ENCODE measurements at regions not wholly inside any gene's neighbourhood (a gene's known extent, or its start where the extent isn't known, plus 50 kb on each side); places are given as distances from the start of the nearest gene placed in this dataset.

GRCh38 chr5:105924366-105924765 lies 1746.4 kb downstream of the EFNA5 start:
- H3K36me3 ChIP-seq (ENCODE audit: control insufficient read depth, insufficient read depth, low read length) = no peaks in the 10 kb centered on the region
- H3K27me3 ChIP-seq (ENCODE audit: control insufficient read depth, insufficient read depth, low read length) = no peaks in the 10 kb centered on the region
- H3K9me3 ChIP-seq (ENCODE audit: control insufficient read depth, insufficient read depth, low read depth, low read length) = no peaks in the 10 kb centered on the region
- no peaks in the 10 kb centered on the region for H3K4me1 ChIP-seq (ENCODE audit: control insufficient read depth, insufficient read depth, low read length)
- H3K4me3 ChIP-seq (ENCODE audit: low read depth, low read length) = no peak overlapping the region
- H3K9ac ChIP-seq (ENCODE audit: low read length) = no peak overlapping the region
- H3K27ac ChIP-seq (ENCODE audit: low read depth, low read length) = no peak overlapping the region

- Histone ChIP-seq H3K4me1 (ENCODE audit: control insufficient read depth, insufficient read depth, low read length) (no peaks in the 10 kb centered on the region), H3K4me3 (ENCODE audit: low read depth, low read length) (no peak overlapping the region), H3K9me3 (ENCODE audit: control insufficient read depth, insufficient read depth, low read depth, low read length) (0 out of 2 replicates have a peak, but pooled peaks cover 2% of the 10 kb centered on the region), H3K27ac (ENCODE audit: low read depth, low read length) (no peak overlapping the region), H3K9ac (ENCODE audit: low read length) (no peak overlapping the region), H3K36me3 (ENCODE audit: control insufficient read depth, insufficient read depth, low read length) (no peaks in the 10 kb centered on the region), H3K27me3 (ENCODE audit: control insufficient read depth, insufficient read depth, low read length) (no peaks in the 10 kb centered on the region)
Measured at GRCh38 chr5:105922574-105922973, 1748.2 kb downstream of the EFNA5 start.

- Histone ChIP-seq H3K27me3 (ENCODE audit: control insufficient read depth, insufficient read depth, low read length) (no peaks in the 10 kb centered on the region), H3K4me3 (ENCODE audit: low read depth, low read length) (no peak overlapping the region), H3K4me1 (ENCODE audit: control insufficient read depth, insufficient read depth, low read length) (no peaks in the 10 kb centered on the region), H3K36me3 (ENCODE audit: control insufficient read depth, insufficient read depth, low read length) (no peaks in the 10 kb centered on the region), H3K9ac (ENCODE audit: low read length) (no peak overlapping the region), H3K9me3 (ENCODE audit: control insufficient read depth, insufficient read depth, low read depth, low read length) (0 out of 2 replicates have a peak, but pooled peaks cover 2% of the 10 kb centered on the region), H3K27ac (ENCODE audit: low read depth, low read length) (no peak overlapping the region)
Measured at GRCh38 chr5:105922080-105922479, 1748.7 kb downstream of the EFNA5 start.

- no peak overlapping the region for H3K4me3 ChIP-seq (ENCODE audit: low read depth, low read length)
- no peaks in the 10 kb centered on the region for H3K27me3 ChIP-seq (ENCODE audit: control insufficient read depth, insufficient read depth, low read length)
- H3K27ac ChIP-seq (ENCODE audit: low read depth, low read length) = no peak overlapping the region
- 0 out of 2 replicates have a peak, but pooled peaks cover 2% of the 10 kb centered on the region for H3K9me3 ChIP-seq (ENCODE audit: control insufficient read depth, insufficient read depth, low read depth, low read length)
- no peaks in the 10 kb centered on the region for H3K4me1 ChIP-seq (ENCODE audit: control insufficient read depth, insufficient read depth, low read length)
- no peak overlapping the region for H3K9ac ChIP-seq (ENCODE audit: low read length)
- no peaks in the 10 kb centered on the region for H3K36me3 ChIP-seq (ENCODE audit: control insufficient read depth, insufficient read depth, low read length)
Measured at GRCh38 chr5:105917189-105917588, 1753.5 kb downstream of the EFNA5 start.

GRCh38 chr5:105907016-105907415 lies 1763.7 kb downstream of the EFNA5 start:
- Histone ChIP-seq H3K27me3 (ENCODE audit: control insufficient read depth, insufficient read depth, low read length) (no peaks in the 10 kb centered on the region), H3K9ac (ENCODE audit: low read length) (no peak overlapping the region), H3K27ac (ENCODE audit: low read depth, low read length) (no peak overlapping the region), H3K9me3 (ENCODE audit: control insufficient read depth, insufficient read depth, low read depth, low read length) (no peaks in the 10 kb centered on the region), H3K36me3 (ENCODE audit: control insufficient read depth, insufficient read depth, low read length) (no peaks in the 10 kb centered on the region), H3K4me1 (ENCODE audit: control insufficient read depth, insufficient read depth, low read length) (no peaks in the 10 kb centered on the region), H3K4me3 (ENCODE audit: low read depth, low read length) (no peak overlapping the region)

- H3K4me3 ChIP-seq (ENCODE audit: low read depth, low read length) = no peak overlapping the region
- no peak overlapping the region for H3K9ac ChIP-seq (ENCODE audit: low read length)
- no peaks in the 10 kb centered on the region for H3K36me3 ChIP-seq (ENCODE audit: control insufficient read depth, insufficient read depth, low read length)
- no peaks in the 10 kb centered on the region for H3K9me3 ChIP-seq (ENCODE audit: control insufficient read depth, insufficient read depth, low read depth, low read length)
- H3K27ac ChIP-seq (ENCODE audit: low read depth, low read length) = no peak overlapping the region
- H3K4me1 ChIP-seq (ENCODE audit: control insufficient read depth, insufficient read depth, low read length) = no peaks in the 10 kb centered on the region
- H3K27me3 ChIP-seq (ENCODE audit: control insufficient read depth, insufficient read depth, low read length) = no peaks in the 10 kb centered on the region
Measured at GRCh38 chr5:105905392-105905791, 1765.3 kb downstream of the EFNA5 start.

- Histone ChIP-seq H3K27ac (ENCODE audit: low read depth, low read length) (no peak overlapping the region), H3K9ac (ENCODE audit: low read length) (no peak overlapping the region)
Measured at GRCh38 chr5:105903069-105903468, 1767.7 kb downstream of the EFNA5 start.

GRCh38 chr5:105899726-105900125 lies 1771.0 kb downstream of the EFNA5 start:
- Histone ChIP-seq H3K36me3 (ENCODE audit: control insufficient read depth, insufficient read depth, low read length) (no peaks in the 10 kb centered on the region), H3K9me3 (ENCODE audit: control insufficient read depth, insufficient read depth, low read depth, low read length) (no peaks in the 10 kb centered on the region), H3K4me1 (ENCODE audit: control insufficient read depth, insufficient read depth, low read length) (no peaks in the 10 kb centered on the region; the same call in 1 of the 2 replicates), H3K27me3 (ENCODE audit: control insufficient read depth, insufficient read depth, low read length) (no peaks in the 10 kb centered on the region), H3K4me3 (ENCODE audit: low read depth, low read length) (no peak overlapping the region), H3K9ac (ENCODE audit: low read length) (no peak overlapping the region), H3K27ac (ENCODE audit: low read depth, low read length) (no peak overlapping the region)

More at GRCh38 chr5:105903069-105903468, 1767.7 kb downstream of the EFNA5 start:
- H3K4me1 ChIP-seq (ENCODE audit: control insufficient read depth, insufficient read depth, low read length) = no peaks in the 10 kb centered on the region
- no peak overlapping the region for H3K4me3 ChIP-seq (ENCODE audit: low read depth, low read length)
- H3K36me3 ChIP-seq (ENCODE audit: control insufficient read depth, insufficient read depth, low read length) = no peaks in the 10 kb centered on the region
- no peaks in the 10 kb centered on the region for H3K27me3 ChIP-seq (ENCODE audit: control insufficient read depth, insufficient read depth, low read length)
- H3K9me3 ChIP-seq (ENCODE audit: control insufficient read depth, insufficient read depth, low read depth, low read length) = no peaks in the 10 kb centered on the region

- H3K4me1 ChIP-seq (ENCODE audit: control insufficient read depth, insufficient read depth, low read length) = no peaks in the 10 kb centered on the region; the same call in 1 of the 2 replicates
- H3K9me3 ChIP-seq (ENCODE audit: control insufficient read depth, insufficient read depth, low read depth, low read length) = no peaks in the 10 kb centered on the region
- H3K27ac ChIP-seq (ENCODE audit: low read depth, low read length) = no peak overlapping the region
- no peak overlapping the region for H3K4me3 ChIP-seq (ENCODE audit: low read depth, low read length)
- no peak overlapping the region for H3K9ac ChIP-seq (ENCODE audit: low read length)
- no peaks in the 10 kb centered on the region for H3K27me3 ChIP-seq (ENCODE audit: control insufficient read depth, insufficient read depth, low read length)
- no peaks in the 10 kb centered on the region for H3K36me3 ChIP-seq (ENCODE audit: control insufficient read depth, insufficient read depth, low read length)
Measured at GRCh38 chr5:105898183-105898582, 1772.6 kb downstream of the EFNA5 start.

GRCh38 chr5:105885266-105885665 lies 1785.5 kb downstream of the EFNA5 start:
- H3K4me3 ChIP-seq (ENCODE audit: low read depth, low read length) = no peak overlapping the region
- H3K9me3 ChIP-seq (ENCODE audit: control insufficient read depth, insufficient read depth, low read depth, low read length) = no peaks in the 10 kb centered on the region

GRCh38 chr5:105882956-105883481 lies 1787.7 kb downstream of the EFNA5 start:
- Histone ChIP-seq H3K27me3 (ENCODE audit: control insufficient read depth, insufficient read depth, low read length) (no peaks in the 10 kb centered on the region), H3K4me1 (ENCODE audit: control insufficient read depth, insufficient read depth, low read length) (no peaks in the 10 kb centered on the region), H3K9ac (ENCODE audit: low read length) (no peak overlapping the region), H3K36me3 (ENCODE audit: control insufficient read depth, insufficient read depth, low read length) (no peaks in the 10 kb centered on the region), H3K4me3 (ENCODE audit: low read depth, low read length) (no peak overlapping the region), H3K9me3 (ENCODE audit: control insufficient read depth, insufficient read depth, low read depth, low read length) (no peaks in the 10 kb centered on the region), H3K27ac (ENCODE audit: low read depth, low read length) (no peak overlapping the region)

More at GRCh38 chr5:105885266-105885665, 1785.5 kb downstream of the EFNA5 start:
- no peaks in the 10 kb centered on the region for H3K27me3 ChIP-seq (ENCODE audit: control insufficient read depth, insufficient read depth, low read length)
- no peaks in the 10 kb centered on the region for H3K36me3 ChIP-seq (ENCODE audit: control insufficient read depth, insufficient read depth, low read length)
- H3K9ac ChIP-seq (ENCODE audit: low read length) = no peak overlapping the region
- no peak overlapping the region for H3K27ac ChIP-seq (ENCODE audit: low read depth, low read length)
- H3K4me1 ChIP-seq (ENCODE audit: control insufficient read depth, insufficient read depth, low read length) = no peaks in the 10 kb centered on the region

Measured in HUES6 (cell line).